ENCODE measurements at regions not wholly inside any gene's neighbourhood (a gene's known extent, or its start where the extent isn't known, plus 50 kb on each side); places are given as distances from the start of the nearest gene placed in this dataset.

GRCh38 chr2:181394741-181395437 is 62.3 kb upstream of the ITGA4 start:
- H3K27me3 Mint-ChIP-seq (ENCODE audit: insufficient read depth) = no peaks in the 10 kb centered on the region
- no peak for TF ChIP-seq CTCF (IDR thresholded peaks at IDR 0.05)
- no peak overlapping the region for H3K4me3 Mint-ChIP-seq
- no peaks in the 10 kb centered on the region for H3K36me3 Mint-ChIP-seq (ENCODE audit: low read depth)
- H3K9me3 Mint-ChIP-seq = no peaks in the 10 kb centered on the region
- DNase-seq = no peak
- H3K27ac Mint-ChIP-seq = no peak overlapping the region
- H3K4me1 Mint-ChIP-seq (ENCODE audit: low read depth) = peaks cover 20% of the 10 kb centered on the region

- no peaks in the 10 kb centered on the region for H3K27me3 Mint-ChIP-seq (ENCODE audit: insufficient read depth)
- H3K36me3 Mint-ChIP-seq (ENCODE audit: low read depth) = no peaks in the 10 kb centered on the region
- TF ChIP-seq CTCF (IDR thresholded peaks at IDR 0.05) = no peak
- H3K4me1 Mint-ChIP-seq (ENCODE audit: low read depth) = peaks cover 20% of the 10 kb centered on the region
- no peak overlapping the region for H3K4me3 Mint-ChIP-seq
- H3K9me3 Mint-ChIP-seq = no peaks in the 10 kb centered on the region
- no peak for DNase-seq
- H3K27ac Mint-ChIP-seq = no peak overlapping the region
Measured at GRCh38 chr2:181395851-181396250, 61.3 kb upstream of the ITGA4 start.

- DNase-seq = no peak
- Mint-ChIP-seq H3K4me1 (ENCODE audit: low read depth) (peaks cover 20% of the 10 kb centered on the region), H3K9me3 (no peaks in the 10 kb centered on the region), H3K27ac (no peak overlapping the region), H3K27me3 (ENCODE audit: insufficient read depth) (no peaks in the 10 kb centered on the region), H3K36me3 (ENCODE audit: low read depth) (no peaks in the 10 kb centered on the region), H3K4me3 (no peak overlapping the region)
- TF ChIP-seq CTCF (IDR thresholded peaks at IDR 0.05) = no peak
Measured at GRCh38 chr2:181396256-181397123, 60.7 kb upstream of the ITGA4 start.

- DNase-seq = no peak
- no peak overlapping the region for H3K4me3 Mint-ChIP-seq
- TF ChIP-seq CTCF (IDR thresholded peaks at IDR 0.05) = no peak
- H3K27ac Mint-ChIP-seq = no peak overlapping the region
- H3K27me3 Mint-ChIP-seq (ENCODE audit: insufficient read depth) = no peaks in the 10 kb centered on the region
- peaks cover 14% of the 10 kb centered on the region for H3K4me1 Mint-ChIP-seq (ENCODE audit: low read depth)
- H3K9me3 Mint-ChIP-seq = no peaks in the 10 kb centered on the region
- no peaks in the 10 kb centered on the region for H3K36me3 Mint-ChIP-seq (ENCODE audit: low read depth)
Measured at GRCh38 chr2:181397331-181397730, 59.9 kb upstream of the ITGA4 start.

- H3K27ac Mint-ChIP-seq = no peak overlapping the region
- no peak for TF ChIP-seq CTCF (IDR thresholded peaks at IDR 0.05)
- H3K27me3 Mint-ChIP-seq (ENCODE audit: insufficient read depth) = peaks cover 2% of the 10 kb centered on the region; the same call in 1 of the 2 replicates
Measured at GRCh38 chr2:181398000-181398399, 59.2 kb upstream of the ITGA4 start.

More at GRCh38 chr2:181398000-181398399, 59.2 kb upstream of the ITGA4 start:
- Mint-ChIP-seq H3K4me3 (no peak overlapping the region), H3K36me3 (ENCODE audit: low read depth) (no peaks in the 10 kb centered on the region), H3K4me1 (ENCODE audit: low read depth) (peaks cover 13% of the 10 kb centered on the region), H3K9me3 (no peaks in the 10 kb centered on the region)
- DNase-seq = no peak
